ENCODE measurements at regions not wholly inside any gene's neighbourhood (a gene's known extent, or its start where the extent isn't known, plus 50 kb on each side); places are given as distances from the start of the nearest gene placed in this dataset.

- Histone ChIP-seq H4K20me1 (ENCODE audit: control insufficient read depth, insufficient read depth, low read depth, low read length) (no peaks in the 10 kb centered on the region), H3F3A (ENCODE audit: control insufficient read depth, insufficient read depth) (no peaks in the 10 kb centered on the region), H3K27ac (ENCODE audit: low read depth, low read length) (no peak overlapping the region), H3K4me2 (ENCODE audit: low read length) (no peak overlapping the region), H3K4me3 (ENCODE audit: low read length) (no peak overlapping the region), H3K9me3 (ENCODE audit: control insufficient read depth, insufficient read depth, low read length) (no peaks in the 10 kb centered on the region), H3K36me3 (ENCODE audit: control insufficient read depth, low read length) (no peaks in the 10 kb centered on the region), H3K4me1 (ENCODE audit: control insufficient read depth, low read length) (no peaks in the 10 kb centered on the region), H3K9me2 (replicated peaks; ENCODE audit: control insufficient read depth, low read length) (no peaks in the 10 kb centered on the region), H3K79me2 (ENCODE audit: control insufficient read depth, low read length) (no peaks in the 10 kb centered on the region), H3K27me3 (ENCODE audit: control insufficient read depth, low read length) (no peaks in the 10 kb centered on the region)
- no peak for TF ChIP-seq EZH2phosphoT487 (IDR thresholded peaks at IDR 0.05; ENCODE audit: borderline replicate concordance, low read length)
- TF ChIP-seq, protein P1, sequence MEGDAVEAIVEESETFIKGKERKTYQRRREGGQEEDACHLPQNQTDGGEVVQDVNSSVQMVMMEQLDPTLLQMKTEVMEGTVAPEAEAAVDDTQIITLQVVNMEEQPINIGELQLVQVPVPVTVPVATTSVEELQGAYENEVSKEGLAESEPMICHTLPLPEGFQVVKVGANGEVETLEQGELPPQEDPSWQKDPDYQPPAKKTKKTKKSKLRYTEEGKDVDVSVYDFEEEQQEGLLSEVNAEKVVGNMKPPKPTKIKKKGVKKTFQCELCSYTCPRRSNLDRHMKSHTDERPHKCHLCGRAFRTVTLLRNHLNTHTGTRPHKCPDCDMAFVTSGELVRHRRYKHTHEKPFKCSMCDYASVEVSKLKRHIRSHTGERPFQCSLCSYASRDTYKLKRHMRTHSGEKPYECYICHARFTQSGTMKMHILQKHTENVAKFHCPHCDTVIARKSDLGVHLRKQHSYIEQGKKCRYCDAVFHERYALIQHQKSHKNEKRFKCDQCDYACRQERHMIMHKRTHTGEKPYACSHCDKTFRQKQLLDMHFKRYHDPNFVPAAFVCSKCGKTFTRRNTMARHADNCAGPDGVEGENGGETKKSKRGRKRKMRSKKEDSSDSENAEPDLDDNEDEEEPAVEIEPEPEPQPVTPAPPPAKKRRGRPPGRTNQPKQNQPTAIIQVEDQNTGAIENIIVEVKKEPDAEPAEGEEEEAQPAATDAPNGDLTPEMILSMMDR (IDR thresholded peaks at IDR 0.05; ENCODE audit: low read depth, low read length, poor library complexity, severe bottlenecking), result no peak
These were observed 730.0 kb upstream of the B3GALT2 start for GRCh38 chr1:193916452-193916851.

- Histone ChIP-seq H3K9me3 (ENCODE audit: control insufficient read depth, insufficient read depth, low read length) (no peaks in the 10 kb centered on the region), H3K4me3 (ENCODE audit: low read length) (no peak overlapping the region), H3K27me3 (ENCODE audit: control insufficient read depth, low read length) (no peaks in the 10 kb centered on the region), H3K4me1 (ENCODE audit: control insufficient read depth, low read length) (no peaks in the 10 kb centered on the region), H3K27ac (ENCODE audit: low read depth, low read length) (no peak overlapping the region), H3K79me2 (ENCODE audit: control insufficient read depth, low read length) (no peaks in the 10 kb centered on the region), H3K4me2 (ENCODE audit: low read length) (no peak overlapping the region), H4K20me1 (ENCODE audit: control insufficient read depth, insufficient read depth, low read depth, low read length) (no peaks in the 10 kb centered on the region), H3F3A (ENCODE audit: control insufficient read depth, insufficient read depth) (no peaks in the 10 kb centered on the region), H3K9me2 (replicated peaks; ENCODE audit: control insufficient read depth, low read length) (no peaks in the 10 kb centered on the region), H3K36me3 (ENCODE audit: control insufficient read depth, low read length) (no peaks in the 10 kb centered on the region)
- no peak for TF ChIP-seq EZH2phosphoT487 (IDR thresholded peaks at IDR 0.05; ENCODE audit: borderline replicate concordance, low read length)
- TF ChIP-seq, protein P1 (IDR thresholded peaks at IDR 0.05; ENCODE audit: low read depth, low read length, poor library complexity, severe bottlenecking), result no peak
These were observed 728.5 kb upstream of the B3GALT2 start for GRCh38 chr1:193914871-193915270.

GRCh38 chr1:193909406-193910082, 723.1 kb upstream of the B3GALT2 start:
- no peak for TF ChIP-seq EZH2phosphoT487 (IDR thresholded peaks at IDR 0.05; ENCODE audit: borderline replicate concordance, low read length)
- TF ChIP-seq, protein P1 (IDR thresholded peaks at IDR 0.05; ENCODE audit: low read depth, low read length, poor library complexity, severe bottlenecking), result no peak
- no peaks in the 10 kb centered on the region for H3K36me3 ChIP-seq (ENCODE audit: control insufficient read depth, low read length)
- no peaks in the 10 kb centered on the region for H3K9me2 ChIP-seq (replicated peaks; ENCODE audit: control insufficient read depth, low read length)
- H3K4me1 ChIP-seq (ENCODE audit: control insufficient read depth, low read length), result no peaks in the 10 kb centered on the region
- H3K9me3 ChIP-seq (ENCODE audit: control insufficient read depth, insufficient read depth, low read length), result no peaks in the 10 kb centered on the region
- no peaks in the 10 kb centered on the region for H3F3A ChIP-seq (ENCODE audit: control insufficient read depth, insufficient read depth)
- H3K4me2 ChIP-seq (ENCODE audit: low read length), result no peak overlapping the region
- no peak overlapping the region for H3K27ac ChIP-seq (ENCODE audit: low read depth, low read length)
- no peaks in the 10 kb centered on the region for H4K20me1 ChIP-seq (ENCODE audit: control insufficient read depth, insufficient read depth, low read depth, low read length)
- no peak overlapping the region for H3K4me3 ChIP-seq (ENCODE audit: low read length)
- no peaks in the 10 kb centered on the region for H3K79me2 ChIP-seq (ENCODE audit: control insufficient read depth, low read length)
- H3K27me3 ChIP-seq (ENCODE audit: control insufficient read depth, low read length), result no peaks in the 10 kb centered on the region
